22Rv1 (cell line): ENCODE measurements at regions not wholly inside any gene's neighbourhood (a gene's known extent, or its start where the extent isn't known, plus 50 kb on each side); places are given as distances from the start of the nearest gene placed in this dataset.

Experiments
- CTCF ChIP-seq: fragments of 450-650 bp; IDR thresholded peaks from 2 replicates; pipeline ENCODE4 v1.5.1; 2017; ENCODE audit warnings: mild to moderate bottlenecking
- ZFX ChIP-seq: fragments of 450-650 bp; IDR thresholded peaks from 2 replicates; pipeline ENCODE4 v1.6.1; 2017; ENCODE audit warnings: antibody characterized with exemption, borderline replicate concordance

- TF ChIP-seq CTCF (no peak), ZFX (no peak)
Measured at GRCh38 chr3:182699550-182700170, 93.6 kb upstream of the ATP11B start.
